ENCODE measurements at regions not wholly inside any gene's neighbourhood (a gene's known extent, or its start where the extent isn't known, plus 50 kb on each side); places are given as distances from the start of the nearest gene placed in this dataset.

DNA sequence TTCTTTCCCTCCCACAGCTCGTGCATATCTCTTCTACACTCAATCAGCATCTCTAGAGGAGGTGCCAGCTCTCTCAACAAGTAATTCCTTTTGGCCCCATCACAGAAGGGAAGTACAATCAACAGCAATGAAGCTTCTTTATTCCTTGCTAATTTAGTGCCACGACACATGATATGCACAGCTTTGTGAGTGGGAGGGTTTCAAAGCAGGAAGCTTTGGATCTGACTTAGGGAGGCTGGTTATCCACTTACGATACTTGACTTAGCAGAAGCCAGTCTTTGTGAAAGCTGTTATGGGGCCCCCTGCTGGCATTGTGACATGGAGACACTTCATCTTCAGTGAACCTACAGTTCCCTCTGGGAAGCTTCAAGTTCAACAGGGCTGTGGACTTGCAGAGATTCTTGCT lies 81.0 kb downstream of the TMEM100 start:
- peak; percentile 84 for DNase-seq
- intact Hi-C loops (cut with DNase I): loop anchor here in 1 of 2 donors (2.0 kb wide), 1 partner anchor 115 kb away; no protein-coding TSS in a partner anchor
- ATAC-seq: peak; percentile 82 to 87

- no peak for ATAC-seq
- peak; percentile 27 for DNase-seq
- intact Hi-C loops (cut with DNase I): no loop called here
Observed at GRCh38 chr17:55639096-55639495, 83.6 kb downstream of the TMEM100 start.

DNA sequence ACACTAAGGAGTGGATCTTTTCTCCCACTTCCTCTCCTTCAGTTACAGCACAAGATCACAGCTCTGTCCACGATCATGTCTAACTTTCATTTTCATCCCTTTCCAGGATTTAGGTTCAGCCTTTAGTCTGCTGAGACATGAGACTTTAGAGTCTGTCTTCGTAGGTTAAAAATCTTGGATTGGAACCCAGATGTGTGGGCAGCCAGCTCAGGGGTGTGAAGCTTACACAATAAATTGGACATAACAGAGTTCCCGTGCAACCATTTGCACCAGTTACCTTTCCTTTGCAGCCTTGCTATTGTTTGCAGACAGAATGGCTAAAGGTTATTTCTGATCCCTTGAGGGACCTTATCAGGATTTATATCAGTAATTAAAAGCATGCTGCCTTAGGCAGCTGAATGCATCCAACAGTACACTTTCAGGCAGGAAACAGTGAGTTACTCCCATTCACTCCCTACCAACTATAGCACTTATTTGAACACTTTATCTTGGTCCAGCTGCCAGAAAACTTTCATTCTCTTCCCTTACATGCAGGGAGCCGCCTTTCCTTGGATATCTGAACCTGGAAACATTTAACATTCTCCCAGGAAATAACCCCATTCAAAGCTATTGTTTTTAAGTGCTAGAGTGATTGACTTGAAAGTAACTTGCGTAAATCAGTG lies 87.3 kb downstream of the TMEM100 start:
- DNase-seq (no peak), ATAC-seq (peak; percentile 41 to 87)
- intact Hi-C loops (cut with DNase I): no loop called here

DNA sequence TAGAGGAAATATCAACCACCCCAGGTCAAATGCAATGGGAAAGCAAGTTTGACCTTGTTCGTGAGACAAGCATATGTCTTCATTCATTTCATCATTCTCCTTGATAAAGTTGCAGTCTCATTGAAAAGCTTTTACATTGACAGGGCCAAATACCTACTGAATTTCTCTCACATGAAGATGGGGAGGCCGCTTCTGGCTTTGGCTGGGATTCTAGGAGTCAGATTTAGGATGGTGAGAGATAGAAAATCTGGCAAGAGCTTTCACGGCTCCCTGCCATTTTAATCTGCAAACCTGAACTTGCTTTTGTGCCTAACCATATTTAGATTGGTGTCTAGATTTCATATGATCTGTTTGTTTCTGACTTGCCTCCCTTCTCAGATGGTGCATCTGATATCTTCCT lies 88.0 kb downstream of the TMEM100 start:
- no peak for DNase-seq
- intact Hi-C loops (cut with DNase I): no loop called here
- ATAC-seq: peak in 1 of 2 donors; percentile 55

DNA sequence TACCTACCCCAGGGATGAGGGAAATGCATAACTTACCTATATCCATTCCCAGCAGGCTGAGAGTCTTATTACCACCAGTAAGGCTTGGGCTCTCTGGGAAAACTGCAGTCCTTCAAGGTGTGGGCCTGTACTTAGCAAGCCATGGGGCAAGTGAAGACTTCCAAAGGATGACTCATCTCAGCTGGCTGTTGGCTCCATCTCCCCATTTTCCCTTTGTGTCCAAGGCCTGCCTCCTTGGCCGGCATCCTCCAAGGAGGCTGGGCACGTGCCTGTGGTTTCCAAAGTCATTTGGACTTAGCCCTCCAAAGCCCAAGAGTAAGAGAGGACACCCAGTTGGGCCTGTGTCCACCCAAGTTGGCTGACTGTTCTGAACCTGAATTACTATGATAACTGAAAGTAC lies 89.8 kb downstream of the TMEM100 start:
- DNase-seq (no peak), ATAC-seq (no peak)
- intact Hi-C loops (cut with DNase I): no loop called here

DNA sequence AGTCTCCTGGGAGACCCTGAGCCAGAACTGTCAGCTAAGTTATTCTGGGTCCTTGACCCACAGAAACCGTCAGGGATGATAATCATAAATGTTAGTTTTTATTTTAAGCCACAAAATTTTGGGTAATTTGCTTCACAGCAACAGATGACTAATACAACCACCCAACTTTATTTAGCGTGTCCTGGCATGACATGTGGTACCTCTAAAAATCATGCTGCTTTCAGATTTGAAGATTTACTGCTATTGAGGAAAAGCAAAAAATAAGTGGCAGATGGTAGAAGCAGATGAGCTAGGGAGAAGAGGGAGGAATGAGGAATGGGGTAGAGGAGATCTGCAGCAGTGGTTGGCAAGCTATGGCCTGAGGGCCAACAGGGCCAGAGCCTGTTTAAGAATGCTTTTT lies 90.4 kb downstream of the TMEM100 start:
- intact Hi-C loops (cut with DNase I): no loop called here
- no peak for ATAC-seq

GRCh38 chr17:55629995-55630394 lies 92.7 kb downstream of the TMEM100 start:
- no peak for ATAC-seq
- intact Hi-C loops (cut with DNase I): no loop called here
- DNase-seq: no peak

More for the DNA sequence above, 90.4 kb downstream of the TMEM100 start:
- no peak for DNase-seq

DNA sequence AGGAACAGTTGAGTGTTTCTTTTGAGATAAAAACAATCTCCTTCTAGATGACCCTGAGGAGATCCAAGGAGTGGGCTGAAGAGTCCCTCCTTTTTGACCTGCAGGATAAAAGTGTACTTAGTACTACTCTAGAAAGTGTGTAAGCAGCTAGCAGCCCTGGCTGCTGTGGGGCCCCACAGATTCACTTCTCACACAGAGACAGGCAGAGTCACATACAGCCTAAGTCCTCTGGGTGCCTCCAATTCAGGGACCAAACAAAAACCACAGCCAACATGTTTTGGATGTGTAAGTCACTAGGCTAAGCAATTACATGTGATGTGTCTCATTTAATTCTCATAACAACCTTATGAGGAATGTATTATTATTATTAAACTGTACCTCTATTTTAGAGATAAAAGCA lies 97.1 kb downstream of the TMEM100 start:
- intact Hi-C loops (cut with DNase I): no loop called here
- no peak for DNase-seq
- ATAC-seq: no peak

DNA sequence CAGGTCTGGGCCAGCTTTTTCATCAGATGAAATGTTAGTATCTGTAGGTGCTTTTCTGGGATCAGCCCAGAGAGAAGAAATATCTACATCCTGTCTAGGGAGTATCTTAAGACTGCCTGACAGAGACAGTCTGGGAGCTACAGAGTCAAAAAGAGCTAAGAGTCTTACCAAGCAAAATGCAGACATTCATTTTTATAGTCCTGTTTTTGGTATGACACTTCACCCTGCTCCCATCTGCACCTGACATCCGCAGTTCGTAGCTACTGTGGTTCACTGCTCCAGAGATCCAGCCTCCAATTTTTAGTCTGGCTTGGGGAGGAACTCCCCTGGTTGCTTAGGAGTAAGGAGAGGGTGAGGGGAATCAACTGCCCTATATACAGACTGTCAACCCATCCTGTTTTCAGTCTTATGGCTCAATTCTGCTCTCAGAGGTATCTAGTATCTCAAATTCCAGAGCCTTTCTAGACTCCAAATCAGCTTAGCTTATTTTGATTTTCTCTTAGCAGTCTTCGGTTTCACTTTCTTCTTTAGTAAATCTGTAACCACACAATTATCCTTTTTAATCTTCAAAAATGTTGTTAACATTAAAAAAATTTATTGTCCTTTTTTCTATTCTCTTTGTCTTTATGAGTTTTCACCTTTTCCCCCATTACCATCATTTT lies 97.8 kb downstream of the TMEM100 start:
- DNase-seq (no peak), ATAC-seq (no peak)
- intact Hi-C loops (cut with DNase I): no loop called here

DNA sequence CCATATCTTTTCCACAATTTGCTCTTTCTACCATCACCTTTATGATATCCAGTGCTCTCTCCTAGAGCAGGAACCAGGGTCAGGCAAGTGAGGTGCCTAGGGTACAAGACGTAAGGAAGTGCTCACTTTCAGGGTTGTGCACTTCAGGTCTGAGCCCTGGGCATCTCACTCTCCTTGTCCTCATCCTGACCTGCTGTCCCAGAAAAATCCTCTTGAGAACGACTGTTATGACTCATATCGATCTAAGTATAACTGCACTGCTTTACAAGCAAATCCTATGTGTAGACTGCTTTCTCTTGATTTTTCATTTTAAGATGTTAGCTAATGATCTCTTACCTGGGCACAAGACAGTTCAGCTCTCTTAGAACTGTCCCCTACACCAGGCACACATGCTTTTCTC lies 100.1 kb downstream of the TMEM100 start:
- DNase-seq (no peak), ATAC-seq (no peak)
- intact Hi-C loops (cut with DNase I): no loop called here

GRCh38 chr17:55620945-55621344 lies 101.7 kb downstream of the TMEM100 start:
- ATAC-seq (no peak), DNase-seq (no peak)
- intact Hi-C loops (cut with DNase I): no loop called here

GRCh38 chr17:55620023-55620422 lies 102.6 kb downstream of the TMEM100 start:
- DNase-seq (no peak), ATAC-seq (no peak)
- intact Hi-C loops (cut with DNase I): no loop called here

- intact Hi-C loops (cut with DNase I): no loop called here
- DNase-seq (no peak), ATAC-seq (no peak)
Observed at GRCh38 chr17:55617441-55617840, 105.2 kb downstream of the TMEM100 start.

GRCh38 chr17:55614061-55614460 lies 102.8 kb upstream of the SMIM36 start:
- intact Hi-C loops (cut with DNase I): no loop called here
- no peak for ATAC-seq
- DNase-seq: no peak

- peak; percentile 47 for DNase-seq
- ATAC-seq: peak in 1 of 2 donors; percentile 63
- intact Hi-C loops (cut with DNase I): no loop called here
Observed at GRCh38 chr17:55612691-55613141, 101.5 kb upstream of the SMIM36 start.

DNA sequence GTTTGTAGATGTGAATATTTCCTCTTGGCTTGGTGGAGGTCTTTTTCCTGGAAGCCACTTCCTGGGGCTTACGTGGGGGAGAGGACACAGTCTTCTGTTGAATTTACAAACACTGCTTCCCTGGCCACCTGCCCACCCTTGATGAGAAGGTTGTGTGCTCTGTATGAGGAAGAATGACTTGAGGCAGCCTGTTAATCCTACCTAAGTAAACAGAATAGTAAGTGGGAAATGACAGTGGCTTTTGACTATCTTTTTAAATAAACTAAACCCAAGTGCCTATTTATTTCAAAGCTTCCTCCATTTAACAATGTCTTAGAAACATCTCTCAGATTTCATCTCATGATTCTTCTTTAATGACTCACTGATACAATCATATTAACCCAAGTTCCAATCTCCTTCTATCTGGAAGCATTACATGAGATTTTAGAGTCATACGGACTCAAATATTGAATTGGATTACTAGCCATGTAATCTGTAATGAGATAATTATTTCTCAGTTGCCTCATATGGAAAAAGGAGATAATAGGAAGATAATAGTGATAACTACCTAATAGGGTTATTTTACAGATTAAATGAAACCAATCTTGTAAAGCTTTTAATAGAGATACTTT lies 96.6 kb upstream of the SMIM36 start:
- DNase-seq (peak; percentile 82), ATAC-seq (peak; percentile 23 to 62)
- intact Hi-C loops (cut with DNase I): no loop called here

DNA sequence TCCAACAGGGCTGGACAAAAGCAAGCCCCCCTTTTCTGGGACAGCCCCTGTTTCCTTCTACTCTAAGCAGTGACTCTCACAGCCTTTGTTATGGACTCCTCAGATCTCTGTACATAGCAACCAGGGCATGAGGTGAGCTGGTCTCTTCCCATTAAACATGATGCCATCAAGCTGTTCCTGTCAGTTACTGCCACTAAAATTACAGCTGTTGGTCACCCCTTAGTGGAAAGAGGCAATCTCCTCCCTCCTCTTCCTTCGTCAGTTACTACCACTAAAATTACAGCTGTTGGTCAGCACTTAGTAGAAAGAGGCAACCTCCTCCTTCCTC lies 95.2 kb upstream of the SMIM36 start:
- intact Hi-C loops (cut with DNase I): no loop called here
- ATAC-seq (no peak), DNase-seq (no peak)

DNA sequence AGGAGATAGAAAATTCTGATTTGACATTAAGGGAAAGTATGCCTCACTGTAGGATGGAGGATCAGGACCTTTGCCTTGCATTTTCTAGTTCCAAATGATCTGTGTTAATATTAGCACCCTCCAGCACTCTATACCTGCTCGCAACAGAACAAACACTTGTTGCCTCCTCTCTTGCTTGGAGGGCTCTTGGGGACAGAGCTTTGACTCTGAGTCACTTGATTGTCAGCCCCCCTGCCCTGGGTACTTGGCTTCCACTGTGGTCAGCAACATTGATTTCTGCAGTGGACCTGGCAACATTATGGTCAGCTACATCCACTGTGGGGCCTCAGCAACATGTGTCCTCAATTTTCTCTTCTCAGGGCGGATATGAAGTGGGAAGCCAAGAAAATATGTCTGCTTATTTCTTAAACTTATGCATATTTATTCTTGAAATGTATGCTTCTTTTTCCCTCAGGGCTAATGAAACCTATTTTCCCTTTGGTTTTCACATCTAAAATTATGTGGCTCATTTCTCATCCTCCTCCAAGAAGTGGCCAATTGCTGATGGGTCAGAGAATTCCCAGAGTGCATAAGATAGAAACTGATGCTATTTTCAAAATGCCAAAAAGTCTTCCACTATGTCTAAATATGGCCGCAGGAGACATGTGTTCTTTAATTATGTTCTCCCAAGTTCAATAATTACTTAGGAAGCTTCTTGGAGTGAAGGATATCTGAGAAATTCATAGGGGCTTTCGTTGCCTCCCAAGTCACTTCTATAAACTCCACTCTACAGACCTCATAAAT lies 94.6 kb upstream of the SMIM36 start:
- DNase-seq (no peak), ATAC-seq (no peak)
- intact Hi-C loops (cut with DNase I): no loop called here

- ATAC-seq (no peak), DNase-seq (no peak)
- intact Hi-C loops (cut with DNase I): loop anchor here in 1 of 2 donors (5.0 kb wide), 1 partner anchor 75 kb away; no protein-coding TSS in a partner anchor
Observed at GRCh38 chr17:55601874-55602364, 90.7 kb upstream of the SMIM36 start.

- intact Hi-C loops (cut with DNase I): no loop called here
Observed at GRCh38 chr17:55598495-55598894, 87.2 kb upstream of the SMIM36 start.

More at GRCh38 chr17:55598495-55598894, 87.2 kb upstream of the SMIM36 start:
- DNase-seq: no peak
- ATAC-seq: no peak
